Lower leg skin (tissue), 3 donors: ENCODE measurements at regions not wholly inside any gene's neighbourhood (a gene's known extent, or its start where the extent isn't known, plus 50 kb on each side); places are given as distances from the start of the nearest gene placed in this dataset.

Source experiments
- CTCF ChIP-seq, 3 donors: fragments of 450-650 bp; IDR thresholded peaks; one replicate each; pipeline ENCODE4 v1.5.1; 2016; ENCODE audit warnings: antibody characterized with exemption in 3 of 3, mild to moderate bottlenecking in 3 of 3, moderate library complexity in 2 of 3
- POLR2A ChIP-seq, 2 donors: fragments of 450-650 bp; IDR thresholded peaks; one replicate each; pipeline ENCODE4 v1.6.1; 2016 to 2017; ENCODE audit warnings: antibody characterized with exemption in 2 of 2, mild to moderate bottlenecking in 1 of 2, moderate library complexity in 1 of 2

GRCh38 chr6:145480024-145480423 is 255.3 kb downstream of the EPM2A start:
- TF ChIP-seq CTCF (IDR thresholded peaks at IDR 0.05) (no peak), POLR2A (IDR thresholded peaks at IDR 0.05) (no peak)
